Mucosa of rectum (tissue), 2 donors: ENCODE measurements at regions not wholly inside any gene's neighbourhood (a gene's known extent, or its start where the extent isn't known, plus 50 kb on each side); places are given as distances from the start of the nearest gene placed in this dataset.

Source experiments
- H3K27ac ChIP-seq, 2 donors: one replicate each; pipeline ENCODE4 v1.7.0; 2013; ENCODE audit warnings: inconsistent platforms in 2 of 2, low read depth in 2 of 2, low read length in 2 of 2
- H3K27me3 ChIP-seq, 2 donors: one replicate each; pipeline ENCODE4 v1.7.0; 2013; ENCODE audit warnings: low read length in 2 of 2; ENCODE audit not compliant: control insufficient read depth in 2 of 2, insufficient read depth in 2 of 2
- H3K36me3 ChIP-seq, 2 donors: one replicate each; pipeline ENCODE4 v1.7.0; 2013; ENCODE audit warnings: low read length in 2 of 2; ENCODE audit not compliant: control insufficient read depth in 2 of 2, insufficient read depth in 2 of 2
- H3K4me1 ChIP-seq, 2 donors: one replicate each; pipeline ENCODE4 v1.7.0; 2013; ENCODE audit warnings: low read length in 2 of 2, mild to moderate bottlenecking in 1 of 2; ENCODE audit not compliant: control insufficient read depth in 2 of 2, insufficient read depth in 2 of 2
- H3K4me3 ChIP-seq, 2 donors: one replicate each; pipeline ENCODE4 v1.7.0; 2013; ENCODE audit warnings: low read length in 2 of 2
- H3K9ac ChIP-seq, 2 donors: one replicate each; pipeline ENCODE4 v1.7.0; 2013; ENCODE audit warnings: low read length in 2 of 2, low read depth in 1 of 2, mild to moderate bottlenecking in 1 of 2
- H3K9me3 ChIP-seq, 2 donors: one replicate each; pipeline ENCODE4 v1.7.0; 2013; ENCODE audit warnings: low read length in 2 of 2; ENCODE audit not compliant: control insufficient read depth in 2 of 2
- donor health status: healthy.
- donor health status: Normal muscosa, but diverticular disease.

- Histone ChIP-seq H3K9ac (no peak overlapping the region), H3K36me3 (no peaks in the 10 kb centered on the region), H3K4me3 (no peak overlapping the region), H3K4me1 (no peaks in the 10 kb centered on the region), H3K27me3 (no peaks in the 10 kb centered on the region), H3K27ac (no peak overlapping the region), H3K9me3 (peaks cover 0 to 4% of the 10 kb centered on the region in 2 donors)
Observed at GRCh38 chr2:52405980-52406379, 1361.6 kb upstream of the CHAC2 start.

GRCh38 chr2:52404866-52405265 lies 1362.7 kb upstream of the CHAC2 start:
- no peak overlapping the region for H3K9ac ChIP-seq
- no peak overlapping the region for H3K27ac ChIP-seq
- no peaks in the 10 kb centered on the region for H3K4me1 ChIP-seq
- peaks cover 0 to 4% of the 10 kb centered on the region in 2 donors for H3K9me3 ChIP-seq
- no peak overlapping the region for H3K4me3 ChIP-seq
- no peaks in the 10 kb centered on the region for H3K36me3 ChIP-seq
- no peaks in the 10 kb centered on the region for H3K27me3 ChIP-seq

GRCh38 chr2:52404046-52404445 lies 1363.6 kb upstream of the CHAC2 start:
- Histone ChIP-seq H3K27me3 (no peaks in the 10 kb centered on the region), H3K9me3 (peaks cover 0 to 4% of the 10 kb centered on the region in 2 donors), H3K36me3 (no peaks in the 10 kb centered on the region), H3K4me3 (no peak overlapping the region), H3K27ac (no peak overlapping the region), H3K4me1 (no peaks in the 10 kb centered on the region), H3K9ac (no peak overlapping the region)

- no peaks in the 10 kb centered on the region for H3K4me1 ChIP-seq
- no peak overlapping the region for H3K9ac ChIP-seq
Observed at GRCh38 chr2:52402128-52402527, 1365.5 kb upstream of the CHAC2 start.

GRCh38 chr2:52396836-52397235 lies 1364.9 kb upstream of the NRXN1 start:
- Histone ChIP-seq H3K9me3 (no peaks in the 10 kb centered on the region), H3K36me3 (no peaks in the 10 kb centered on the region), H3K4me1 (no peaks in the 10 kb centered on the region), H3K4me3 (no peak overlapping the region), H3K9ac (no peak overlapping the region), H3K27ac (no peak overlapping the region), H3K27me3 (no peaks in the 10 kb centered on the region)

More at GRCh38 chr2:52402128-52402527, 1365.5 kb upstream of the CHAC2 start:
- H3K9me3 ChIP-seq: peaks cover 0 to 2% of the 10 kb centered on the region in 2 donors
- H3K4me3 ChIP-seq: no peak overlapping the region
- no peaks in the 10 kb centered on the region for H3K27me3 ChIP-seq
- no peaks in the 10 kb centered on the region for H3K36me3 ChIP-seq
- no peak overlapping the region for H3K27ac ChIP-seq

GRCh38 chr2:52395912-52396311 lies 1364.0 kb upstream of the NRXN1 start:
- no peaks in the 10 kb centered on the region for H3K27me3 ChIP-seq
- no peak overlapping the region for H3K4me3 ChIP-seq
- H3K27ac ChIP-seq: no peak overlapping the region
- H3K9ac ChIP-seq: no peak overlapping the region
- H3K9me3 ChIP-seq: no peaks in the 10 kb centered on the region
- no peaks in the 10 kb centered on the region for H3K36me3 ChIP-seq
- H3K4me1 ChIP-seq: no peaks in the 10 kb centered on the region

- Histone ChIP-seq H3K36me3 (no peaks in the 10 kb centered on the region), H3K27ac (no peak overlapping the region), H3K4me1 (no peaks in the 10 kb centered on the region), H3K9ac (no peak overlapping the region), H3K4me3 (no peak overlapping the region), H3K27me3 (no peaks in the 10 kb centered on the region), H3K9me3 (no peaks in the 10 kb centered on the region)
Observed at GRCh38 chr2:52391621-52392020, 1359.7 kb upstream of the NRXN1 start.

GRCh38 chr2:52390651-52391050 lies 1358.7 kb upstream of the NRXN1 start:
- no peaks in the 10 kb centered on the region for H3K27me3 ChIP-seq
- H3K27ac ChIP-seq: no peak overlapping the region

GRCh38 chr2:52387937-52388590 lies 1356.1 kb upstream of the NRXN1 start:
- Histone ChIP-seq H3K36me3 (no peaks in the 10 kb centered on the region), H3K4me1 (no peaks in the 10 kb centered on the region), H3K9me3 (no peaks in the 10 kb centered on the region), H3K27me3 (no peaks in the 10 kb centered on the region), H3K9ac (no peak overlapping the region), H3K27ac (no peak overlapping the region), H3K4me3 (no peak overlapping the region)

More at GRCh38 chr2:52390651-52391050, 1358.7 kb upstream of the NRXN1 start:
- Histone ChIP-seq H3K9ac (no peak overlapping the region), H3K36me3 (no peaks in the 10 kb centered on the region), H3K4me1 (no peaks in the 10 kb centered on the region), H3K4me3 (no peak overlapping the region), H3K9me3 (no peaks in the 10 kb centered on the region)

GRCh38 chr2:52386433-52387030 lies 1354.6 kb upstream of the NRXN1 start:
- H3K27ac ChIP-seq: no peak overlapping the region
- no peak overlapping the region for H3K9ac ChIP-seq
- no peak overlapping the region for H3K4me3 ChIP-seq
- H3K27me3 ChIP-seq: no peaks in the 10 kb centered on the region
- H3K4me1 ChIP-seq: no peaks in the 10 kb centered on the region
- no peaks in the 10 kb centered on the region for H3K36me3 ChIP-seq
- peaks cover 0 to 4% of the 10 kb centered on the region in 2 donors for H3K9me3 ChIP-seq
